GM18520 (cell line): ENCODE measurements at regions not wholly inside any gene's neighbourhood (a gene's known extent, or its start where the extent isn't known, plus 50 kb on each side); places are given as distances from the start of the nearest gene placed in this dataset.
"Not testable (repeated sequence)": the region's sequence is repeated elsewhere in the genome, so short reads cannot be mapped to it uniquely, and the experiment has no call there.

Experiments
- ATAC-seq: cut with Tn5 transposase; IDR thresholded peaks from one replicate; pipeline ENCODE4 v1.9.1; 2021; ENCODE audit not compliant: unreplicated experiment

DNA sequence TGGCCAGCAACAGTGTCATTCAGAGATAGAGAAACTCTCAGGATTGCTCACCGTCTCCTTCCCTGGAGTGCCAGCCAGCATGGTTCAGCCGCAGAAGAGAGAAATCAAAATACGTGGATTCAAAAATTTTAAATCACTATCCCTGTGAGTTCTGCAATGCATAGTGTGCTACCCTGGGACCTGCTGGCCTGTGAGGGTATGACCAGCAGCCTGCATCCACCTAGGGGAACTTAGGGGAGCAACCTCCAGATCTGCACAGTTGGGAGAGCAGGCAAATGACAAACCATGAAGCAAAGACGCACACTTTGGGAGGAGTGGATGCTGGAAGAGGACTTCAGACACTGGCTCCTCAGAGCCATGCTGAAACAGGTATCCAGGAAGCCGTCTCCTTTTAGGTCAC, 639.3 kb downstream of the TNS3 start:
- ATAC-seq: no peak

DNA sequence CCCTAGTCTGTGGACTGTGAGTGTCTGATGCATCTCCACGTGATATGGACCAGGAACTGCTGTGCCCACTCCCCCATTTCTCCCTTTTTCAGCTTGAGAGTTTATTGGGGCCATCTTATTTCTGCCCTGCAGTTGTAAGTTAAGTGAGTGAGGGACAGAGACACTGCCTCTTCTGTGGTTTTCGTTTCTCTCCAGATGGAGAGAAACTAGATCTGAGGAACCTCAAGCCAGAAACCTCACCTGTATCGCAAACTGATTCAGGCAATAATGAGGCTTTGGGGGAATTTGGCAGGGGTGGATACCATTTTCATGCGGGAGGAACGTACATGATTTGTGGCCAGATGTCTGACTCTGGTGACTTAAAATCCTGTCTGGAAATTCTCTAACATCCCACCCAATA, 641.7 kb downstream of the TNS3 start:
- no peak for ATAC-seq

DNA sequence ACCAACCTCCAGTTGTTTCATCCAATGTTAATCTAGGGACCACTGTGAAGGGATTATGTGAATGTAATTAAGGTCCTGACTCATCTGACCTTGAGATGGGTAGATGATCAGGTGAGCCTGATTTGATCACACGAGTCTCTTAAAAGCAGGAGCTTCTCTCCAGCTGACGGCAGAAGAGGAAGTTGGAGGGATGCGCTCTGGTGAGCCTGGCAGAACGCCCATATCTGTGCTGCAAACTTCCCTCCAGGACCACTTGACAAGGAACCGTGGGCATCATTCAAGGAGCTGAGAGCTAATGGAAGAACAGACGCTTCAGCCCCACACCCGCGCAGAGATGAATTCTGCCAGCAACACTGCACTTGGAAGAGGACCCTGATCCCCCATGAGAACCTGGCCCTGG, 642.4 kb downstream of the TNS3 start:
- ATAC-seq: no peak

- no peak for ATAC-seq
Observed at GRCh38 chr7:46939089-46939488, 642.8 kb downstream of the TNS3 start.

- no peak for ATAC-seq
Observed at GRCh38 chr7:46937826-46938225, 644.1 kb downstream of the TNS3 start.

- no peak for ATAC-seq
Observed at GRCh38 chr7:46934198-46934825, 647.6 kb downstream of the TNS3 start.

DNA sequence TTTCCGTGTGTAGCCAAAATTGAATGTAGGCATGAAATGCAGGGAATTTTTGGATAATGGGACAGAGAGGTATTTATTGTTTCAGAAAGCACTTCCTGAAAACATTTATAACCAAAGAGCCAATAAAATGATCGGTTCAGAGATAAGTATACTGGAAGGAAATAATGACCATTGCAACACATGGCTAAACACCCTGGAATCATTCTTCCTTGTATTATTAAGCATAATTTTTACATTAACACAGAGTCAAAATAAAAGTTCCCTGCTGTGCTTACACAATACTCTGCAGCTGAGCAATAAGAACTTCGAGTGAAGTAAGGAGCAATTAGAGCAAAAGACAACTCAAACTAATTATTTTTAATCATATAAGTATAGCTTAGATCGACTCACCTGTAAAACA, 648.3 kb downstream of the TNS3 start:
- no peak for ATAC-seq

- ATAC-seq: no peak
Observed at GRCh38 chr7:46932676-46933424, 649.1 kb downstream of the TNS3 start.

GRCh38 chr7:46932306-46932675, 649.6 kb downstream of the TNS3 start:
- no peak for ATAC-seq

- no peak for ATAC-seq
Observed at GRCh38 chr7:46930366-46930765, 651.5 kb downstream of the TNS3 start.

DNA sequence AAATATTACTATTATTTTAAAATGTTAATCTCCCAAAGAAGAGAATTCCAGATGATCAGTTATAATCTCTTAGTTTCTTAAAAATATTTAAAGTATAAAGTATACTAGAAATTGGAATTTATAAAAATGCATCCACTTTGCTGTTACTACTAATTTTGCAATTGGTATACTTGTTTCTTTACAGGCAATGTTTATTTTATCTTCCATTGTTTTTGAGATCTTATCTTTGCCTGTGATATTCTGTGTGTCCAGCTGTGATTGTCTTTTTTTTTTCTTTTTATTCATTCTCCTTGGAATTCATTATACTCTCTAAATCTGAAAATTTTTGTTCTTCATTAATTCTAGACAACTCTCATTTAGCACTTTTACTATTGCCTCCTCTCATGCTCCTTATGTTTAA, 652.6 kb downstream of the TNS3 start:
- ATAC-seq: no peak

DNA sequence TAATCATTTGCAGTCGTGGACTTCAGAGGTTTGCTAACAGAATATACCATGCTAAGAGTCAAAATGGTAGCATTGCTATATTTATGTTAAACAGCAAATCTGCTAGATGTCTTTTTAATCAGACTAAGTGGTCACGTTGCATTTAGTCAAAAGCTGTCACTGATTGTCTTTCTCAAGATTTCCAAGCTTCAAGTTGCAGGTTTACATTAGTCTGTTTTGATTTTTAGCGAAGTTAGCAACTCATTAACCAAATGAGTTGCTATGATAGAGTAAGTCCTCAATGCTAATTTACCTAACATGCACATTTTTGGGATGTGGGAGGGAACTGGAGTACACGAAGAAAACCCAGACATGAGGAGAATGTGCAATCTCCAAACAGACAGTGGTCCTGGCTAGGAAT, 653.2 kb downstream of the TNS3 start:
- no peak for ATAC-seq

DNA sequence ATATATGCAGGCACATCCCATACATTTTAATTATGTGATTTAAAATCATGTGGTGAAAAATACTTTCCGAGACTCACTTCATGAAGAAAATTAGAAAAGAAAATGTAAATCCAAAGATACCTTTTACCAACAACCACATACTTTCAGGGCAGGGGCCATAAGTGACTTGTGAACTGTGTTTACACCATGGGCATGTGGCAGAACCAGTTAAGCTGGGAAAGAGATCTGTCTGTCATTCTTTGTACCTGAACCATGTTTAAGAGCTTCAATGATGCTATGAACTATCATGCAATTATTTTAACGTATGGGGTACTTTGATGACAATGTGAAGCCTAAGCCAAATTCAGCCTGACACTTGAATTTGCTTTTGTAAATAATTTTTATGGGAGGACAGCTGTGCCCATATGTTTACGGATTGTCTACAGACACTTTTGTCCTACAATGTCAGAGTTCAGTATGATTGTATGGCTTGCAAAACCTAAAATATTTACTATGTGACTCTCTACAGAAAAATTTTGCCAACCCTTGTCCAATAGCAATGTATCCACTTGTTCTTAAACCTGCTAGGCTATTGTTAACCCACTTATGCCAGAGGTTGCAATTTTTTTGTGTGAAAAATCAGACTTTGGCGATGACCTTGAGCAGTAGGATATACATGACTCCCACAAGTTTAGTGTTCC, 654.6 kb downstream of the TNS3 start:
- ATAC-seq: no peak

DNA sequence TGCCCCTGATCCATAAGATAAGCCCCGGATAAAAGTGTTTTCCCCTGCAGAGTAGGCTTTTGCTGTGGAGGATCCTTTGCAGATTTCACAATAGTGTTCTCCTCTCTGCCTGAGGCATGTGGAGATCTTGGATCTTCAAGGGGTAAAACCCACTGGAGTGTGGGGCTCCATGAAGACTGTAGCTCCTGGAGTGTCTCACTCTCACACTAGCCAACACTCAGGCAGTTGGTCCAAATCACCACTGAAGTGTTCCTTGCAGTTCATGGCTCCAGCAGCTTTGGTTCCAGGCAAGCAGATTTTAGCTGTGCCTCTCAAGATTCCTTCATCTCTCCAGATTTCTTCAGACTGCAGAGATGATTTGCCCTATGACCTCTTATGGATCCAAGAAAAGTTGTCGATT, 665.3 kb downstream of the TNS3 start:
- ATAC-seq: no peak

- no peak for ATAC-seq
Observed at GRCh38 chr7:46912692-46913091, 669.2 kb downstream of the TNS3 start.

- no peak for ATAC-seq
Observed at GRCh38 chr7:46909601-46910051, 672.3 kb downstream of the TNS3 start.

DNA sequence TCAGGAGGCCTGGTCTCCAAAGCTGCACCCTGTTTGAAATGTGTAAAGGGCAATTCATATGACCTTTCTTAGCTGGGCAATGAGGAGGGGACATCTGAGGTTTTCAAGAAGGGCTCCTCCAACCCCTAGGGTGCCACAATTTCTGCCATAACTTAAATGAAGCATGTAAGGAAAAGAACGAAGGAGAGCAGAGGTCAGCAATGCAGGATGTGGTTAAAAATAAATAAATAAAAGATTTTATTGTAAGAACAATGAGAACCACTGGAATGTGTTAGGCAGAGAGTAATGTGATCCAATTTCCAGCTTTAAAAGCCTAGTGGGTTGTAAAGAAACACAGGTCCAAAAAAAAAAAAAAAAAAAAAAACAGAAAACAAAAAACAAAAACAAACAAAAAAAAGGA, 673.1 kb downstream of the TNS3 start:
- ATAC-seq: no peak

DNA sequence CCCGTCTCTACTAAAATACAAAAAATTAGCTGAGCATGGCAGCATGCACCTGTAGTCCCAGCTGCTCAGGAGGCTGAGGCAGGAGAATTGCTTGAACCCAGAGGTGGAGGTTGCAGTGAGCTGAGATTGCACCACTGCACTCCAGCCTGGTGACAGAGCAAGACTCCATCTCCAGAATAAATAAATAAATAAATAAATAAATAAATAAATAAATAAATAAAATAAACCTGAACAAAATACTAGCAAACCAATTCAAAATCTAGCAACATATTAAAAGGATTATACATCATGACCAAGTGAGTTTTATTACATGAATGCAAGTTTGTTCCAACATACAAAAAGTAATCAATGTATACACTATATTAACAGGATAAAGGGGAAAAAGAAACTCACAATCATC, 677.4 kb downstream of the TNS3 start:
- not testable (repeated sequence) for ATAC-seq

DNA sequence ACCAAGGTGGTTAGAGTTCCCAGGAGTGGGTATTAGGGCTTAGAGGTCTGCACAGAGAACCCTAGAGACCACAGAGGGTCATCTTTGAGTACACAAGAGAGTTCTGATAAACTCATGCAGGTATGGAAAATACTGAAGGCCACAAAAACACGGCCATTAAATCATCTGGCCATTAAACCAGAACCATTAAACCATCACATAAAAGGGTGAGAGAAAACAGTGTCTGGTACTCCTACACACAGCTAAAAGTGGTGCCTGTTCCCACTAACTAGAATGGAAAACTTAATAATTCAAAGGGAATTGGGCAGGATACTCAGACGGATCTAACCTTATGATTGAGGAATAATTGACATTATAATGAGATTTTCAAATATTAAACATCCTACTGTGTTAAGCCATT, 679.4 kb downstream of the TNS3 start:
- no peak for ATAC-seq

DNA sequence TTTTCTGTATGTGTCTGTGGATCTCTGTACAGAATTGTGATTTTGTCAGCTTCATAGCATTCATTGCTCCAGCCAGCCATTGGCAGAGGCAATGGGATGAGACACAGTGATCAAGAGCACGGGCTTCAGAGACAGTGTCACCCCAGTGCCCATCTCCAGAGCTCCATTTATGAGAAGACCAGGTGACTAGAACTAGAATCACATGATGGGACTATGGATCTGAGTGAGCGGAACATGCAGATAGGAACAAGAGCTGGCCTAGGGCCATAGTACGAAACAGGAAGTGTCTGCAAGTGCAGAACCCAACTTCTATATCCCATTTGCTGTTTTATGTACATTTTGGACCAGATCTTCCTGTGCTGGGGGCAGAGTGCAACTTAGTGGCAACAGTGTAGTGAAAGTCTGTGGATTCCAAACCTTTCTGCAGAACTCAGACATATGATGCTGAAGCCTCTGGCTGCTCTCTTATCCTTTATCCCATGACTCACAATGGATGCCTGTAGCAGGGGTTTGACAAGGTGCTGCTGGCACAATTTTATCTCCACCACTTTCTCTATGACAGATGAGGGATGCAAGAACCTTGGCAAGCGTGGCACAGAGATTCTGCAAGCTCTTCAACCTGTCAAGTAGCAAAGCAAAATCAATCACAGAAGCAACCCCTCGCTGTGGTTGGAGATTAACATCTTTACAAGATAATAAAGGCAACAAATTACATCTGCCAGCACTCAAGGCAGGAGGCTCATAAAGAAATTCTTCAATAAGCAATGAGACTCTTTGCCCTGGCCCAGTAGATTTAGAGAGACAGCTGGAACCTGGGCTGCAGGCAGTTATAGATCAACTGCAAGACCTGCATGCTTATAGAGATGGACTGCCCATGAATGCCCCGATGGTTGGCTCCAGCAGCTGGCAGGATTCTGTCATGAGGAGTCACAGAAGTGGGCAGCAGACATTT, 681.3 kb downstream of the TNS3 start:
- ATAC-seq: no peak

- no peak for ATAC-seq
Observed at GRCh38 chr7:46897381-46897780, 684.5 kb downstream of the TNS3 start.
